OCI-LY1 (cell line): ENCODE measurements at regions not wholly inside any gene's neighbourhood (a gene's known extent, or its start where the extent isn't known, plus 50 kb on each side); places are given as distances from the start of the nearest gene placed in this dataset.

ENCODE experiments used
- CTCF ChIP-seq: fragments of 200-600 bp; sonication (generic), shearing (Covaris generic); IDR thresholded peaks from 2 replicates; pipeline ENCODE4 v1.5.1; 2017; ENCODE audit warnings: mild to moderate bottlenecking, antibody characterized with exemption, low read length, moderate library complexity, mixed read lengths
- EZH2 ChIP-seq: fragments of 200-600 bp; sonication (generic), shearing (Covaris generic); IDR thresholded peaks from 2 replicates; pipeline ENCODE4 v1.8.0; 2017; ENCODE audit warnings: borderline replicate concordance, mixed run types, mild to moderate bottlenecking, antibody characterized with exemption, low read length, moderate library complexity, mixed read lengths

- TF ChIP-seq CTCF, result no peak
- no peak for TF ChIP-seq EZH2
Measured at GRCh38 chr7:33742999-33743587, 162.2 kb upstream of the BMPER start.
